NCI-H82 (cell line): ENCODE measurements at regions not wholly inside any gene's neighbourhood (a gene's known extent, or its start where the extent isn't known, plus 50 kb on each side); places are given as distances from the start of the nearest gene placed in this dataset.

ENCODE experiments used
- DNase-seq: peaks from one replicate; lab custom pipeline; 2025; lab: John Stamatoyannopoulos, UW

- no peak for DNase-seq
These were observed 418.6 kb downstream of the TSN start for GRCh38 chr2:122174061-122174460.

- peak; percentile 99 for DNase-seq
These were observed 424.2 kb downstream of the TSN start for GRCh38 chr2:122179492-122180165.

- DNase-seq: no peak
These were observed 425.5 kb downstream of the TSN start for GRCh38 chr2:122180972-122181371.

GRCh38 chr2:122182616-122183355 is 427.3 kb downstream of the TSN start:
- DNase-seq: no peak

GRCh38 chr2:122183890-122184289 is 428.4 kb downstream of the TSN start:
- DNase-seq: no peak

- no peak for DNase-seq
These were observed 431.3 kb downstream of the TSN start for GRCh38 chr2:122186761-122187222.

- DNase-seq: peak; percentile 89
These were observed 435.9 kb downstream of the TSN start for GRCh38 chr2:122191331-122191730.

- DNase-seq: no peak
These were observed 438.2 kb downstream of the TSN start for GRCh38 chr2:122193622-122194021.

- DNase-seq: no peak
These were observed 439.1 kb downstream of the TSN start for GRCh38 chr2:122194546-122194945.

GRCh38 chr2:122203523-122203922 is 448.1 kb downstream of the TSN start:
- no peak for DNase-seq

- DNase-seq: no peak
These were observed 450.2 kb downstream of the TSN start for GRCh38 chr2:122205641-122206040.

- DNase-seq: no peak
These were observed 450.6 kb downstream of the TSN start for GRCh38 chr2:122206101-122206500.

GRCh38 chr2:122209377-122209776 is 453.9 kb downstream of the TSN start:
- no peak for DNase-seq

- DNase-seq: no peak
These were observed 454.6 kb downstream of the TSN start for GRCh38 chr2:122210065-122210464.

- no peak for DNase-seq
These were observed 455.7 kb downstream of the TSN start for GRCh38 chr2:122210898-122211856.

GRCh38 chr2:122213312-122213711 is 457.9 kb downstream of the TSN start:
- DNase-seq: no peak

- DNase-seq: no peak
These were observed 460.6 kb downstream of the TSN start for GRCh38 chr2:122216071-122216470.

- no peak for DNase-seq
These were observed 461.4 kb downstream of the TSN start for GRCh38 chr2:122216901-122217300.

- no peak for DNase-seq
These were observed 463.1 kb downstream of the TSN start for GRCh38 chr2:122218596-122218995.

GRCh38 chr2:122219504-122219903 is 464.1 kb downstream of the TSN start:
- DNase-seq: no peak

- no peak for DNase-seq
These were observed 466.2 kb downstream of the TSN start for GRCh38 chr2:122221665-122222064.

GRCh38 chr2:122231296-122231695 is 475.8 kb downstream of the TSN start:
- DNase-seq: no peak
